DOHH2 (cell line): ENCODE measurements at regions not wholly inside any gene's neighbourhood (a gene's known extent, or its start where the extent isn't known, plus 50 kb on each side); places are given as distances from the start of the nearest gene placed in this dataset.
"Not testable (repeated sequence)": the region's sequence is repeated elsewhere in the genome, so short reads cannot be mapped to it uniquely, and the experiment has no call there.

ENCODE experiments used
- EZH2phosphoT487 ChIP-seq: fragments of 200-600 bp; sonication (generic); IDR thresholded peaks from 2 replicates; pipeline ENCODE4 v1.6.1; 2017; ENCODE audit warnings: borderline replicate concordance, mild to moderate bottlenecking, antibody characterized with exemption, low read length, moderate library complexity, mixed read lengths
- TF ChIP-seq, protein P1 (sequence below): fragments of 200-600 bp; sonication (generic); IDR thresholded peaks from one replicate; pipeline ENCODE4 v1.5.1; 2014; ENCODE audit warnings: antibody characterized with exemption, mild to moderate bottlenecking, low read depth, low read length; ENCODE audit not compliant: poor library complexity, severe bottlenecking

DNA sequence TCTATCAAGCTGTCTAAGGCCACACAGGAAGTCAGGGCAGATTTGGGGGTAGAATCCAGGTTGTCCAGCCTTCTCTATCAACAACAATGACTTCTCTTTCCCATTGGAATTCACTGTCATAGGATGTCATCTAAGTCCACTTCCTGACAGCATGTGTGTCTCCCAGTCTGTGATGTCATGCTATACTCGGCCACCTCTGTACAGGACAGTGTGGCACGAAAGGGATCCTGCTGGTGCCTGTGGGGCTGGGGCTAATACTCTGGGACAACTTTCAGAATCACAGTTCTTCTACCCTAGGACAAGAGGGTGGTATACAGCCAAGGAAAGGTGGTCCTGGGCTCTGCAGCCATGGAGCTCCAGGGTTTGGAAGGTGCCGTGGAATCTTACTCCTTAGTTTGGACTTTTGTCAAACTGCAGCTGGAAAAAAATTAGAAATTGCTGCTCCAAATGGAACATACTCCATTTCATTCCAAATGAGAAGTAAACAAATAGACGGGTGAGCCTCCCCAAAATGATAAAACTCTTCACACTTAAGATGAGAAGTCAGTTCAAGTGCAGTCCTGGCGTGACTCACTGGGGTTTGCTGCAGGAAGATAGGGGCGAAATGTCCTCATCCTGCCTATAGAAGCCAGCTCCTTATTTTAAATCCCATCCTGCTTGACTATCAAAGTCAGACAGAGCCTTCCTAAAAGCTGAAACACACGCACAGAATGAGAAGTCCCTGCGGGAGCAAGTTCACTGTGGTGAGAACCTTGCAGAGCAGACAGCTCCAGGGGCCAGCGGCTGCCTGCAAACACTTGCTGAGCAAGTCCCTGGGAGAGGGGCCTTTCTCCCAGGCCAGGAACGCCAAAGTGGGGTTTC lies 144.2 kb upstream of the PLGLB2 start:
- TF ChIP-seq, protein P1, sequence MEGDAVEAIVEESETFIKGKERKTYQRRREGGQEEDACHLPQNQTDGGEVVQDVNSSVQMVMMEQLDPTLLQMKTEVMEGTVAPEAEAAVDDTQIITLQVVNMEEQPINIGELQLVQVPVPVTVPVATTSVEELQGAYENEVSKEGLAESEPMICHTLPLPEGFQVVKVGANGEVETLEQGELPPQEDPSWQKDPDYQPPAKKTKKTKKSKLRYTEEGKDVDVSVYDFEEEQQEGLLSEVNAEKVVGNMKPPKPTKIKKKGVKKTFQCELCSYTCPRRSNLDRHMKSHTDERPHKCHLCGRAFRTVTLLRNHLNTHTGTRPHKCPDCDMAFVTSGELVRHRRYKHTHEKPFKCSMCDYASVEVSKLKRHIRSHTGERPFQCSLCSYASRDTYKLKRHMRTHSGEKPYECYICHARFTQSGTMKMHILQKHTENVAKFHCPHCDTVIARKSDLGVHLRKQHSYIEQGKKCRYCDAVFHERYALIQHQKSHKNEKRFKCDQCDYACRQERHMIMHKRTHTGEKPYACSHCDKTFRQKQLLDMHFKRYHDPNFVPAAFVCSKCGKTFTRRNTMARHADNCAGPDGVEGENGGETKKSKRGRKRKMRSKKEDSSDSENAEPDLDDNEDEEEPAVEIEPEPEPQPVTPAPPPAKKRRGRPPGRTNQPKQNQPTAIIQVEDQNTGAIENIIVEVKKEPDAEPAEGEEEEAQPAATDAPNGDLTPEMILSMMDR: not testable (repeated sequence)
- not testable (repeated sequence) for TF ChIP-seq EZH2phosphoT487
